ENCODE measurements at regions not wholly inside any gene's neighbourhood (a gene's known extent, or its start where the extent isn't known, plus 50 kb on each side); places are given as distances from the start of the nearest gene placed in this dataset.
"Not testable (repeated sequence)": the region's sequence is repeated elsewhere in the genome, so short reads cannot be mapped to it uniquely, and the experiment has no call there.

- ATAC-seq (no peak), DNase-seq (ENCODE audit: low read depth in 1 of 2, low spot score in 1 of 2) (no peak), FAIRE-seq (no peak)
- ChIA-PET CTCF (no interaction called here), POLR2A (no interaction called here)
- Histone ChIP-seq H3K9me3 (peaks cover 16% of the 10 kb centered on the region), H3K4me1 (no peaks in the 10 kb centered on the region), H3K4me2 (no peak overlapping the region), H3K4me3 (no peak overlapping the region), H3K27ac (no peak overlapping the region)
- no peak for TF ChIP-seq HOXB5 (CRISPR knock-in tag; IDR thresholded peaks at IDR 0.05)
- TF ChIP-seq RAD21 (conservative IDR thresholded peaks at IDR 0.05 in 1 of 2, IDR thresholded peaks at IDR 0.05 in 1 of 2) = no peak
- TF ChIP-seq GATA3 (IDR thresholded peaks at IDR 0.05; ENCODE audit: borderline replicate concordance) = no peak
- no peak for TF ChIP-seq ZSCAN20 (CRISPR knock-in tag; IDR thresholded peaks at IDR 0.05)
- no peak for TF ChIP-seq CHD2 (IDR thresholded peaks at IDR 0.05; ENCODE audit: low read length, partially characterized antibody)
- TF ChIP-seq SMC3 (IDR thresholded peaks at IDR 0.05) = no peak
- TF ChIP-seq ESRRA (IDR thresholded peaks at IDR 0.05; ENCODE audit: borderline replicate concordance, low read length) = no peak
- no peak for TF ChIP-seq ZC3H11A (IDR thresholded peaks at IDR 0.05)
- TF ChIP-seq PHF8 (IDR thresholded peaks at IDR 0.05; ENCODE audit: borderline replicate concordance, low read depth) = no peak
- no peak for TF ChIP-seq HOXA7 (CRISPR knock-in tag; IDR thresholded peaks at IDR 0.05)
- TF ChIP-seq FOXS1 (CRISPR knock-in tag; IDR thresholded peaks at IDR 0.05) = no peak
Observed at GRCh38 chr1:193437785-193438184, 251.4 kb upstream of the B3GALT2 start.

- DNase-seq (ENCODE audit: low read depth in 1 of 2, low spot score in 1 of 2); H3K4me3 ChIP-seq; ATAC-seq; H3K4me1 ChIP-seq; CTCF ChIA-PET; H3K27ac ChIP-seq; FAIRE-seq; POLR2A ChIA-PET; H3K4me2 ChIP-seq: not testable (repeated sequence)
- WGBS (ENCODE audit: missing lambda C conversion rate) = 79% methylated on average over 9 of the region's 19 CpGs
- peaks cover 21% of the 10 kb centered on the region for H3K9me3 ChIP-seq
Observed at GRCh38 chr1:193437333-193437732, 250.9 kb upstream of the B3GALT2 start.

GRCh38 chr1:193435781-193436180, 249.4 kb upstream of the B3GALT2 start:
- CTCF ChIA-PET = no interaction called here
- Histone ChIP-seq H3K27ac (no peak overlapping the region), H3K4me1 (peaks cover 13% of the 10 kb centered on the region), H3K9me3 (peaks cover 29% of the 10 kb centered on the region), H3K4me2 (no peak overlapping the region), H3K4me3 (no peak overlapping the region)
- ATAC-seq (no peak), DNase-seq (ENCODE audit: low read depth in 1 of 2, low spot score in 1 of 2) (no peak), FAIRE-seq (no peak)
- POLR2A ChIA-PET = no interaction called here
- TF ChIP-seq ZNF302 (CRISPR knock-in tag; IDR thresholded peaks at IDR 0.05) (no peak), HES2 (IDR thresholded peaks at IDR 0.05) (no peak), EHMT2 (IDR thresholded peaks at IDR 0.05; ENCODE audit: low read depth) (no peak), KDM1A (IDR thresholded peaks at IDR 0.05; ENCODE audit: low read depth) (no peak), MYC (IDR thresholded peaks at IDR 0.05; ENCODE audit: borderline replicate concordance, low read length) (no peak), ATOH8 (CRISPR knock-in tag; IDR thresholded peaks at IDR 0.05; ENCODE audit: low read depth) (no peak), ESRRA (IDR thresholded peaks at IDR 0.05; ENCODE audit: borderline replicate concordance, low read length) (no peak), PHF8 (IDR thresholded peaks at IDR 0.05; ENCODE audit: borderline replicate concordance, low read depth) (no peak), BHLHE40 (IDR thresholded peaks at IDR 0.05; ENCODE audit: low read depth, low read length) (no peak), CEBPB (IDR thresholded peaks at IDR 0.05) (no peak), BCL3 (IDR thresholded peaks at IDR 0.05) (no peak), HOXB5 (CRISPR knock-in tag; IDR thresholded peaks at IDR 0.05) (no peak), CHD2 (IDR thresholded peaks at IDR 0.05; ENCODE audit: low read length, partially characterized antibody) (no peak), POLR2AphosphoS2 (conservative IDR thresholded peaks at IDR 0.05; ENCODE audit: low read length) (no peak), USF2 (IDR thresholded peaks at IDR 0.05) (no peak)
- WGBS (ENCODE audit: missing lambda C conversion rate) = 61% methylated on average over 1 of the region's 1 CpG

All from A549 (cell line).